ENCODE measurements at regions not wholly inside any gene's neighbourhood (a gene's known extent, or its start where the extent isn't known, plus 50 kb on each side); places are given as distances from the start of the nearest gene placed in this dataset.

DNA sequence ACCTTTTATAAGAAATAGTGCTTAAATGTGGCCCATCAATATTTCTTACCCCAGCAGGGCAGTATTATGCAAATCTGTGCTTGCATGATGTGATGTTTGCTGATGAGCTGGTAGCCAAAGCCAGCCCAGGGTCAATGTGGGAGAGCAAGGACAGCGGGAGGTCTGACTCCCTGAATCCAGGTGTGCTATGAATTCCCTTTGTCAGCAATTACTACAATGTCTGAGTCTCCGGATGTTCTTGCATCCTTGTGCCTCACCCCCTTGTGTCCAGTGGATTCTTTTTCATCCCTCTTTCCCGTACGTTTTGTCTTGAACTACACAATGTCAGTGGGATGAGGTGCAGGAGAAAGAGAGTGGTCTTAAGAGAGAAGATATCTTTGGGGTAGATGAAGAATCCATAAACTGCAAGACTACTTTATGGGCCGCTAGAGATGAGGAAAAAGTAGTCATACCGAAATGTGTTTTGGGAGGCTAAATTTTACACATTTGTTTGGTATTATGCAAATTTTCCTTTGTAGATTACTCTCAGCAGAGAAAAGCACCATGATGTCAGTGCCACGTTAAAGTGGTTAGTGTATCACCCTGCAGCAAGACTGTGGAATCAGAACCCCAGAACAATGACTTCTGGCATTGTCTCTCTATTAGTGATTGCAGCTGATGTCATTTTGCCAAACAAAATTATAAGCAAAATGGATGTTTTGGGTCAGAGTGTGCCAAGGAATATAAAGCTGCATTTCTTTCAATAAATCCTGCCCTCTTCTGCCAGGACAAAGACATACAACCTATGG is 53.5 kb upstream of the TSHZ3 start:
- no peak for TF ChIP-seq TCF12 (IDR thresholded peaks at IDR 0.05; ENCODE audit: low read depth)
- TF ChIP-seq TAF1 (IDR thresholded peaks at IDR 0.05; ENCODE audit: low read depth), result no peak
- TF ChIP-seq CREB1 (IDR thresholded peaks at IDR 0.05; ENCODE audit: low read depth), result no peak
- TF ChIP-seq YY1 (IDR thresholded peaks at IDR 0.05; ENCODE audit: low read depth), result no peak
- TF ChIP-seq, protein P1, sequence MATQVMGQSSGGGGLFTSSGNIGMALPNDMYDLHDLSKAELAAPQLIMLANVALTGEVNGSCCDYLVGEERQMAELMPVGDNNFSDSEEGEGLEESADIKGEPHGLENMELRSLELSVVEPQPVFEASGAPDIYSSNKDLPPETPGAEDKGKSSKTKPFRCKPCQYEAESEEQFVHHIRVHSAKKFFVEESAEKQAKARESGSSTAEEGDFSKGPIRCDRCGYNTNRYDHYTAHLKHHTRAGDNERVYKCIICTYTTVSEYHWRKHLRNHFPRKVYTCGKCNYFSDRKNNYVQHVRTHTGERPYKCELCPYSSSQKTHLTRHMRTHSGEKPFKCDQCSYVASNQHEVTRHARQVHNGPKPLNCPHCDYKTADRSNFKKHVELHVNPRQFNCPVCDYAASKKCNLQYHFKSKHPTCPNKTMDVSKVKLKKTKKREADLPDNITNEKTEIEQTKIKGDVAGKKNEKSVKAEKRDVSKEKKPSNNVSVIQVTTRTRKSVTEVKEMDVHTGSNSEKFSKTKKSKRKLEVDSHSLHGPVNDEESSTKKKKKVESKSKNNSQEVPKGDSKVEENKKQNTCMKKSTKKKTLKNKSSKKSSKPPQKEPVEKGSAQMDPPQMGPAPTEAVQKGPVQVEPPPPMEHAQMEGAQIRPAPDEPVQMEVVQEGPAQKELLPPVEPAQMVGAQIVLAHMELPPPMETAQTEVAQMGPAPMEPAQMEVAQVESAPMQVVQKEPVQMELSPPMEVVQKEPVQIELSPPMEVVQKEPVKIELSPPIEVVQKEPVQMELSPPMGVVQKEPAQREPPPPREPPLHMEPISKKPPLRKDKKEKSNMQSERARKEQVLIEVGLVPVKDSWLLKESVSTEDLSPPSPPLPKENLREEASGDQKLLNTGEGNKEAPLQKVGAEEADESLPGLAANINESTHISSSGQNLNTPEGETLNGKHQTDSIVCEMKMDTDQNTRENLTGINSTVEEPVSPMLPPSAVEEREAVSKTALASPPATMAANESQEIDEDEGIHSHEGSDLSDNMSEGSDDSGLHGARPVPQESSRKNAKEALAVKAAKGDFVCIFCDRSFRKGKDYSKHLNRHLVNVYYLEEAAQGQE (IDR thresholded peaks at IDR 0.05; ENCODE audit: low read depth), result no peak
- no peak for TF ChIP-seq EP300 (IDR thresholded peaks at IDR 0.05; ENCODE audit: borderline replicate concordance)
- no peak for TF ChIP-seq FOXM1 (IDR thresholded peaks at IDR 0.05; ENCODE audit: borderline replicate concordance, low read depth)
- TF ChIP-seq CEBPB (IDR thresholded peaks at IDR 0.05), result no peak
- no peak for TF ChIP-seq RAD21 (IDR thresholded peaks at IDR 0.05; ENCODE audit: low read depth)
- TF ChIP-seq, protein P2, sequence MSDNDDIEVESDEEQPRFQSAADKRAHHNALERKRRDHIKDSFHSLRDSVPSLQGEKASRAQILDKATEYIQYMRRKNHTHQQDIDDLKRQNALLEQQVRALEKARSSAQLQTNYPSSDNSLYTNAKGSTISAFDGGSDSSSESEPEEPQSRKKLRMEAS (IDR thresholded peaks at IDR 0.05), result no peak
- no peak for TF ChIP-seq ZBTB7A (IDR thresholded peaks at IDR 0.05; ENCODE audit: low read depth)

Data from Ishikawa (cell line).